ENCODE measurements at regions not wholly inside any gene's neighbourhood (a gene's known extent, or its start where the extent isn't known, plus 50 kb on each side); places are given as distances from the start of the nearest gene placed in this dataset.
A peak's percentile ranks its signal among the peaks of the same experiment; 100 is the strongest.

- Histone ChIP-seq H3K27ac (no peak overlapping the region), H4K20me1 (ENCODE audit: low read depth) (peaks cover 13% of the 10 kb centered on the region), H3F3A (ENCODE audit: low read depth) (no peaks in the 10 kb centered on the region), H2AFZ (replicated peaks) (no peak overlapping the region), H3K4me3 (no peak overlapping the region), H3K4me1 (no peaks in the 10 kb centered on the region), H3K79me2 (ENCODE audit: low read depth) (no peaks in the 10 kb centered on the region), H3K27me3 (no peaks in the 10 kb centered on the region), H3K9me3 (ENCODE audit: low read depth) (no peaks in the 10 kb centered on the region), H3K36me3 (no peaks in the 10 kb centered on the region), H3K4me2 (no peak overlapping the region), H3K9ac (no peak overlapping the region)
- peaks cover 3% of the 10 kb centered on the region for H3K27me3 Mint-ChIP-seq (ENCODE audit: insufficient read depth, low read depth)
- H3K9me3 Mint-ChIP-seq = peaks cover 4% of the 10 kb centered on the region
- no peak overlapping the region for H3K4me3 Mint-ChIP-seq
- H3K4me1 Mint-ChIP-seq = peaks cover 23% of the 10 kb centered on the region
- no peak for TF ChIP-seq CTCF (IDR thresholded peaks at IDR 0.05)
- no peak for TF ChIP-seq EZH2 (IDR thresholded peaks at IDR 0.05)
- TF ChIP-seq EZH2phosphoT487 (IDR thresholded peaks at IDR 0.05) = no peak
- no peak for DNase-seq (ENCODE audit: low spot score)
- H3K36me3 Mint-ChIP-seq = peaks cover 4% of the 10 kb centered on the region
- H3K27ac Mint-ChIP-seq = no peak overlapping the region
Observed at GRCh38 chr11:70585236-70585545, 186.9 kb downstream of the CTTN start.

GRCh38 chr11:70586261-70587074, 188.1 kb downstream of the CTTN start:
- no peak overlapping the region for H3K4me3 Mint-ChIP-seq
- peak overlapping the region; percentile 35 for H3K27ac Mint-ChIP-seq
- no peak overlapping the region for H3K4me3 ChIP-seq
- no peak for DNase-seq (ENCODE audit: low spot score)
- H3K36me3 Mint-ChIP-seq = peaks cover 4% of the 10 kb centered on the region
- H3K9ac ChIP-seq = no peak overlapping the region
- peaks cover 23% of the 10 kb centered on the region for H3K4me1 Mint-ChIP-seq
- no peaks in the 10 kb centered on the region for H3K4me1 ChIP-seq
- no peaks in the 10 kb centered on the region for H3K36me3 ChIP-seq
- H3K79me2 ChIP-seq (ENCODE audit: low read depth) = no peaks in the 10 kb centered on the region
- no peak overlapping the region for H3K4me2 ChIP-seq
- peaks cover 3% of the 10 kb centered on the region for H4K20me1 ChIP-seq (ENCODE audit: low read depth)
- H2AFZ ChIP-seq (replicated peaks) = no peak overlapping the region
- H3K27ac ChIP-seq = no peak overlapping the region
- no peak for TF ChIP-seq EZH2phosphoT487 (IDR thresholded peaks at IDR 0.05)
- TF ChIP-seq CTCF (IDR thresholded peaks at IDR 0.05) = no peak
- H3K9me3 ChIP-seq (ENCODE audit: low read depth) = no peaks in the 10 kb centered on the region
- H3K9me3 Mint-ChIP-seq = peaks cover 4% of the 10 kb centered on the region
- peaks cover 3% of the 10 kb centered on the region for H3K27me3 Mint-ChIP-seq (ENCODE audit: insufficient read depth, low read depth)
- H3F3A ChIP-seq (ENCODE audit: low read depth) = no peaks in the 10 kb centered on the region
- no peaks in the 10 kb centered on the region for H3K27me3 ChIP-seq

- Histone ChIP-seq H3K79me2 (ENCODE audit: low read depth) (no peaks in the 10 kb centered on the region), H3K4me2 (no peak overlapping the region), H2AFZ (replicated peaks) (no peak overlapping the region), H3F3A (ENCODE audit: low read depth) (no peaks in the 10 kb centered on the region), H3K9me3 (ENCODE audit: low read depth) (no peaks in the 10 kb centered on the region), H3K36me3 (no peaks in the 10 kb centered on the region), H3K4me3 (no peak overlapping the region), H3K4me1 (no peaks in the 10 kb centered on the region), H4K20me1 (ENCODE audit: low read depth) (peaks cover 3% of the 10 kb centered on the region), H3K27ac (no peak overlapping the region), H3K27me3 (no peaks in the 10 kb centered on the region), H3K9ac (no peak overlapping the region)
- TF ChIP-seq EZH2phosphoT487 (IDR thresholded peaks at IDR 0.05) (no peak), EZH2 (IDR thresholded peaks at IDR 0.05) (no peak), CTCF (IDR thresholded peaks at IDR 0.05) (no peak)
- H3K9me3 Mint-ChIP-seq = peaks cover 4% of the 10 kb centered on the region
- peaks cover 3% of the 10 kb centered on the region for H3K27me3 Mint-ChIP-seq (ENCODE audit: insufficient read depth, low read depth)
- H3K4me1 Mint-ChIP-seq = peaks cover 23% of the 10 kb centered on the region
- DNase-seq (ENCODE audit: low spot score) = no peak
- no peak overlapping the region for H3K4me3 Mint-ChIP-seq
- peaks cover 4% of the 10 kb centered on the region for H3K36me3 Mint-ChIP-seq
- H3K27ac Mint-ChIP-seq = peak overlapping the region; percentile 35
Observed at GRCh38 chr11:70587075-70587389, 188.7 kb downstream of the CTTN start.

Measured in neural progenitor cell (in vitro differentiated cells).